OCI-LY1 (cell line): ENCODE measurements at regions not wholly inside any gene's neighbourhood (a gene's known extent, or its start where the extent isn't known, plus 50 kb on each side); places are given as distances from the start of the nearest gene placed in this dataset.

Experiments
- CTCF ChIP-seq: fragments of 200-600 bp; sonication (generic), shearing (Covaris generic); IDR thresholded peaks from 2 replicates; pipeline ENCODE4 v1.5.1; 2017; ENCODE audit warnings: mild to moderate bottlenecking, antibody characterized with exemption, low read length, moderate library complexity, mixed read lengths
- EZH2 ChIP-seq: fragments of 200-600 bp; sonication (generic), shearing (Covaris generic); IDR thresholded peaks from 2 replicates; pipeline ENCODE4 v1.8.0; 2017; ENCODE audit warnings: borderline replicate concordance, mixed run types, mild to moderate bottlenecking, antibody characterized with exemption, low read length, moderate library complexity, mixed read lengths

GRCh38 chr13:64069892-64070291 is 2654.2 kb upstream of the PCDH20 start:
- TF ChIP-seq EZH2 = no peak
- TF ChIP-seq CTCF = no peak
